ENCODE measurements at regions not wholly inside any gene's neighbourhood (a gene's known extent, or its start where the extent isn't known, plus 50 kb on each side); places are given as distances from the start of the nearest gene placed in this dataset.
"Not testable (repeated sequence)": the region's sequence is repeated elsewhere in the genome, so short reads cannot be mapped to it uniquely, and the experiment has no call there.

DNA sequence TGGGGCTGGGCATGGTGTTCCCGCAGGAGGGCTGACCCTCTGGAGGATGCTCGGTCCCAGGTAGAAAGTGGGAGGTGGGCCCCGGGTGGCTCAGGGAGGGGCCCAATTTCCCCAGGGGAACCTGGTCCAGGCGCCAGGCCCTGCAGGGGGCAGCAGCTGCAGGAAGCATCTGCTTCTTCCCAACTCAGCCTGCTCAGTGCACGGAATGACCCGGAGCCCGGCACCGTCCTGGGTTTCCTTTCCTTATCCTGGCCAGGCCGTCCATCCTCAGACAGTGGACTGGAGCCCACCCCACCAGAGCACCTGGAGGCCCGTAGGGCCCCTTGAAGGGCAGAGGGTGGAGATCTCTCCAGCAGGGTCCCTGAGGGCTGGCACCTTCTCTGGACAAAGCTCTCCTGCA is 111.0 kb downstream of the TMEM121 start:
- not testable (repeated sequence) for TF ChIP-seq POLR2A, POLR2AphosphoS5 (IDR thresholded peaks at IDR 0.05; ENCODE audit: low read depth, low read length)
